SK-N-SH (cell line): ENCODE measurements at regions not wholly inside any gene's neighbourhood (a gene's known extent, or its start where the extent isn't known, plus 50 kb on each side); places are given as distances from the start of the nearest gene placed in this dataset.

Experiments used
- CTCF ChIP-seq: fragments of 200-600 bp; sonication (generic); IDR thresholded peaks from 2 replicates; pipeline ENCODE4 v1.6.1; 2017; ENCODE audit warnings: antibody characterized with exemption, mild to moderate bottlenecking, moderate library complexity
- EP300 ChIP-seq, 2 experiments: IDR thresholded peaks; 2 replicates each; pipeline versions ENCODE4 v1.4.0 to v1.6.1; 2012; ENCODE audit warnings: borderline replicate concordance in 1 of 2, low read depth in 1 of 2, low read length in 1 of 2
- EZH2phosphoT487 ChIP-seq: fragments of 200-600 bp; sonication (generic); IDR thresholded peaks from 2 replicates; pipeline ENCODE4 v1.6.1; 2017; ENCODE audit warnings: low read depth, mixed run types, mild to moderate bottlenecking, antibody characterized with exemption, moderate library complexity, borderline replicate concordance
- FOXJ3 ChIP-seq: sonication (generic); formaldehyde crosslinking; IDR thresholded peaks from 2 replicates; pipeline ENCODE4 v1.5.1; 2020; ENCODE audit warnings: mild to moderate bottlenecking, missing genetic modification reagents
- MAX ChIP-seq: IDR thresholded peaks from 2 replicates; pipeline ENCODE4 v1.4.0; 2012; ENCODE audit warnings: low read depth
- NRF1 ChIP-seq: IDR thresholded peaks from 2 replicates; pipeline ENCODE4 v1.6.1; 2012; ENCODE audit warnings: low read depth, mild to moderate bottlenecking, low read length
- POLR2AphosphoS5 ChIP-seq: IDR thresholded peaks from 2 replicates; pipeline ENCODE4 v1.6.1; 2012; ENCODE audit warnings: low read depth, low read length
- RAD21 ChIP-seq: IDR thresholded peaks from 2 replicates; pipeline ENCODE4 v1.6.1; 2012; ENCODE audit warnings: mild to moderate bottlenecking, low read length
- RFX5 ChIP-seq: IDR thresholded peaks from 2 replicates; pipeline ENCODE4 v1.6.1; 2012; ENCODE audit warnings: mild to moderate bottlenecking, improper control_type of control experiment, low read length
- SIN3A ChIP-seq: IDR thresholded peaks from 2 replicates; pipeline ENCODE4 v1.6.1; 2012; ENCODE audit warnings: low read depth, mild to moderate bottlenecking, low read length, moderate library complexity, borderline replicate concordance
- TAF1 ChIP-seq: IDR thresholded peaks from 2 replicates; pipeline ENCODE4 v1.6.1; 2012; ENCODE audit warnings: low read depth, mild to moderate bottlenecking, low read length, moderate library complexity, borderline replicate concordance
- TCF12 ChIP-seq: IDR thresholded peaks from 2 replicates; pipeline ENCODE4 v1.4.0; 2012
- USF2 ChIP-seq: fragments of 150-350 bp; IDR thresholded peaks from 2 replicates; pipeline ENCODE4 v1.6.1; 2017; ENCODE audit warnings: antibody characterized with exemption, low read length, low read depth, borderline replicate concordance

GRCh38 chr3:34534013-34534412 is 735.6 kb downstream of the PDCD6IP start:
- TF ChIP-seq CTCF, result no peak
- TF ChIP-seq POLR2AphosphoS5, result no peak
- no peak for TF ChIP-seq EP300 (IDR thresholded peaks at IDR 0.05; ENCODE audit: borderline replicate concordance in 1 of 2, low read depth in 1 of 2, low read length in 1 of 2)
- TF ChIP-seq EZH2phosphoT487, result no peak
- no peak for TF ChIP-seq FOXJ3
- TF ChIP-seq SIN3A, result no peak
- no peak for TF ChIP-seq TAF1
- no peak for TF ChIP-seq NRF1
- no peak for TF ChIP-seq USF2
- TF ChIP-seq RAD21, result no peak
- TF ChIP-seq MAX, result no peak
- no peak for TF ChIP-seq RFX5
- TF ChIP-seq TCF12, result no peak
